ENCODE measurements at regions not wholly inside any gene's neighbourhood (a gene's known extent, or its start where the extent isn't known, plus 50 kb on each side); places are given as distances from the start of the nearest gene placed in this dataset.
"Not testable (repeated sequence)": the region's sequence is repeated elsewhere in the genome, so short reads cannot be mapped to it uniquely, and the experiment has no call there.

DNA sequence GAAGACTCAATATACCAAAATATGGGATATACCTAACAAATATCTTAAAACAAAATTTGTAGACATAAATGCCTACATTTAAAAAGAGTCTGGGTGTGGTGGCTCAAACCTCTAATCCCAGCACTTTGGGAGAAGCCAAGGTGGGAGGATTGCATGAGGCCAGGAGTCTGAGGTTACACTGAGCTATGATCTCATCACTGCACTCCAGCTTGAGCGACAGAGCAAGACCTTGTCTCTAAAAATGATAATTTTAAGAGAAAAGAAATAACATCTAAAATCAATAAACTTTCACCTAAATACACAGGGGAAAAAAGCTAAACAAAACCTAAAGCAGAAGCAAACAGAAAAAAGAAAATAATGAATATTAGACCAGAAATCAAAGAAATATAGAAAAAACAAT, 102.7 kb upstream of the PBX1 start:
- intact Hi-C loops (cut with DNase I, micrococcal nuclease) = no loop called here
- H3K27me3 Mint-ChIP-seq = no peaks in the 10 kb centered on the region
- CTCF ChIA-PET = no interaction called here
- DNase-seq (no peak), ATAC-seq (no peak)
- H3K4me3 Mint-ChIP-seq = no peak overlapping the region
- POLR2A ChIA-PET = no interaction called here
- no peaks in the 10 kb centered on the region for H3K36me3 Mint-ChIP-seq (ENCODE audit: low read depth)
- H3K9me3 Mint-ChIP-seq (ENCODE audit: low read depth) = peaks cover 10% of the 10 kb centered on the region
- H3K4me1 Mint-ChIP-seq = no peaks in the 10 kb centered on the region
- H3K27ac Mint-ChIP-seq = no peak overlapping the region

DNA sequence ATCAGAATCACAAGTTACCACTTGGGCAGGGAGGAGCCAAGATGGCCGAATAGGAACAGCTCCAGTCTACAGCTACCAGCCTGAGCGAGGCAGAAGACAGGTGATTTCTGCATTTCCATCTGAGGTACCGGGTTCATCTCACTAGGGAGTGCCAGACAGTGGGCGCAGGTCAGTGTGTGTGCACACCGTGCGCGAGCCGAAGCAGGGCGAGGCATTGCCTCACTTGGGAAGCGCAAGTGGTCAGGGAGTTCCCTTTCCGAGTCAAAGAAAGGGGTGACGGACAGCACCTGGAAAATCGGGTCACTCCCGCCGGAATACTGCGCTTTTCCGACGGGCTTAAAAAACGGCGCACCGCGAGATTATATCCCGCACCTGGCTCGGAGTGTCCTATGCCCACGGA, 99.8 kb upstream of the PBX1 start:
- H3K27ac Mint-ChIP-seq; intact Hi-C loops (cut with DNase I, micrococcal nuclease); H3K36me3 Mint-ChIP-seq (ENCODE audit: low read depth); ATAC-seq; POLR2A ChIA-PET; H3K9me3 Mint-ChIP-seq (ENCODE audit: low read depth); CTCF ChIA-PET; H3K27me3 Mint-ChIP-seq; H3K4me1 Mint-ChIP-seq; H3K4me3 Mint-ChIP-seq; DNase-seq: not testable (repeated sequence)

DNA sequence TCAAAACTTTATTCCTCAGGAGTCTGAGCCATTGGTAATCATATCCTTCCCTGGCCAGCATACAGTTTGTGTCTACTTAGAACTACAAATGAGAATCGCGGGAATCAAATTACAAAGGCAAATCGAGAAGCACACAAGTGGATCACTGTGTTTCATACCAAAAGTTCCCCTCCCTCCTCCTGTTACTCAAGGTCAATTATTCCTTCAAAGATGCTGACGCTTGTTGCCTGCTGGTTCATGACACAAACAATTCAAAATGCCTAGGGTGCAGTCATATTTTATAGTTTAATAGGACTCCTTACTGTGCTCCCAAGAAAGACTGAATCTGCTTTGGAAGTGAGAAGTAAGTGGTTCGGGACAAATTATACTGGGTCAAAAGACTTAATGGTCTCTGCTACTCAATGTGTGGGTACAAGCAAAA, 93.0 kb upstream of the PBX1 start:
- ATAC-seq = no peak
- intact Hi-C loops (cut with DNase I, micrococcal nuclease) = no loop called here
- DNase-seq = no peak
- H3K36me3 Mint-ChIP-seq (ENCODE audit: low read depth) = no peaks in the 10 kb centered on the region
- no peak overlapping the region for H3K4me3 Mint-ChIP-seq
- ChIA-PET POLR2A (no interaction called here), CTCF (no interaction called here)
- peaks cover 9% of the 10 kb centered on the region for H3K9me3 Mint-ChIP-seq (ENCODE audit: low read depth)
- no peaks in the 10 kb centered on the region for H3K27me3 Mint-ChIP-seq
- no peaks in the 10 kb centered on the region for H3K4me1 Mint-ChIP-seq
- no peak overlapping the region for H3K27ac Mint-ChIP-seq

DNA sequence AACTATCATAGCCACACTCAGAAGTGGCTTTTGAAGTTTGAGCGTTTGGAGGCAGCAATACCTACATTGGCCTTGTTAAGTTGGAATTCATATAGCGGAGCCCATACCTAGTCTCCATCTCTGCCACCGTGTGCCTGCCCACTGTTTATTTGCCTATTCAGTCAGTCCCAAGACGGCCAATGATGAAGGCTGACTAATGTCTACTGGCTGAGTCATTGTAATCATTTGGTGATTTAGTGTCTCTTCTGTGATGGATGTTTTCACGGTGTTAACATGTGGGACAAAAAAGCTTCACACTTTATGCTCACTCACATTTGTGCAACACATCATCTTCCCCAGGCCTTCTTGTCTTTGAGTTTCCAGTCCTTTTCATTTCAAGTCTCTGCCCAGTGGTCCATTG, 92.6 kb upstream of the PBX1 start:
- no peak overlapping the region for H3K27ac Mint-ChIP-seq

DNA sequence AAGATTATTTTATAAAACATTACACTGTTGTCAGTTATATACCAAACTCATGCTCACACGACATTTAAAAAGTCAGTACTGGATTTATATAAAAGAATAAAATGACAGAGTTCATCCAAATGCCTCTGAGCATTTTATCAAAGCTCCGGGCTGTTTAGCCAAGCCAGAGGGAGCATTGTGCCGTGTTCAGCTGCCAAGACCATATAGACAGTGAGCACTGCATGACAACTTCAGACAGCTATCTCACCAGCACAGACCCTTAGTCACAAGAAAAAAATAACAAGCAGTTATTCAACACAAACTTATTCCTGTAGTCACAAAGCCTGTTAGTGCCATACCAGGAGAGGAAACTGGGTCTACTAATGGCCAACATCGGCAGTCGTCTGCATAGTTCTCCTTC, 88.0 kb upstream of the PBX1 start:
- Mint-ChIP-seq H3K27me3 (no peaks in the 10 kb centered on the region), H3K27ac (no peak overlapping the region), H3K4me3 (no peak overlapping the region), H3K4me1 (no peaks in the 10 kb centered on the region), H3K36me3 (ENCODE audit: low read depth) (no peaks in the 10 kb centered on the region), H3K9me3 (ENCODE audit: low read depth) (peaks cover 11% of the 10 kb centered on the region)
- intact Hi-C loops (cut with DNase I, micrococcal nuclease) = no loop called here
- no peak for DNase-seq
- ChIA-PET CTCF (no interaction called here), POLR2A (no interaction called here)
- ATAC-seq = no peak

More for the DNA sequence above, 92.6 kb upstream of the PBX1 start:
- intact Hi-C loops (cut with DNase I, micrococcal nuclease) = no loop called here
- Mint-ChIP-seq H3K4me1 (no peaks in the 10 kb centered on the region), H3K9me3 (ENCODE audit: low read depth) (peaks cover 7% of the 10 kb centered on the region), H3K36me3 (ENCODE audit: low read depth) (no peaks in the 10 kb centered on the region), H3K4me3 (no peak overlapping the region), H3K27me3 (no peaks in the 10 kb centered on the region)
- ATAC-seq (no peak), DNase-seq (no peak)
- ChIA-PET CTCF (no interaction called here), POLR2A (no interaction called here)

DNA sequence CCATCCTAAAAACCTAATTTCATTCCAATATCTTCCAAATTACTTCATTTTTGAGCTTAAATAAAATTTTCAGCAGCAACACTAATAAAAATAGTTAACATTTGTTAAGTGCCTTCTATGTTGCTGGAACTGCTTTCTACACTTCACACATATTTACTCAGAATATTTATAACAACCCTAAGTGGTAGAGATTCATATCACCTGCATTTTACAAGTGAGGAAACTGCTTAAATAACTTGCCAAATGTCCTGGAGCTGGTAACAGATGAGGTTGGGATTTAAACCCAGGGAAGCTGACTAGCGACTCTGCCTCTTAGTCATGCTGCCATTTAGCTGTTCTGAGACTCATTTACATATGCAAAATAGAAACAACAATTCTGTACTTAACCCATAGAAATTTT, 86.1 kb upstream of the PBX1 start:
- no peak overlapping the region for H3K4me3 Mint-ChIP-seq
- DNase-seq = no peak
- no peaks in the 10 kb centered on the region for H3K36me3 Mint-ChIP-seq (ENCODE audit: low read depth)
- no peaks in the 10 kb centered on the region for H3K4me1 Mint-ChIP-seq
- POLR2A ChIA-PET = no interaction called here
- no peaks in the 10 kb centered on the region for H3K27me3 Mint-ChIP-seq
- CTCF ChIA-PET = no interaction called here
- peaks cover 11% of the 10 kb centered on the region for H3K9me3 Mint-ChIP-seq (ENCODE audit: low read depth)
- intact Hi-C loops (cut with DNase I, micrococcal nuclease) = no loop called here
- ATAC-seq = no peak
- no peak overlapping the region for H3K27ac Mint-ChIP-seq

DNA sequence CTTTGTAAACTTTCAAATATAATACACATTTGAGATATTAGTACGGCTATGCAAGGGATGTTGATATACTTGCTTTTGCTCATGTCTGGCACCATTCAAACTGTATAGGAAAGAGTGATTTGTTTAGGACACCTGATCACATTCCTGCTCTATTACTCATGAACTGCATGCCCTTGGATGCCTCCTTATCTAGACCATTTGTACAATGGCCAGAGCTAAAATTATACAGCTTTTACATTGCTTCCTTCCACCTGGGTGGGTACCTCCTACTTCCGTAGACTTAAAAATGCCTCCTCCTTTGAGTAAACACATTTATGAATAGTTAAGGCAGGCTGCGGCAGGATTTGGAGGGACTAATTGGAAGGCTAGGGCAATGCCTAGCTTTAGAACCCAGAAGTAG, 85.4 kb upstream of the PBX1 start:
- intact Hi-C loops (cut with DNase I, micrococcal nuclease) = no loop called here
- Mint-ChIP-seq H3K27me3 (no peaks in the 10 kb centered on the region), H3K4me3 (no peak overlapping the region), H3K9me3 (ENCODE audit: low read depth) (peaks cover 11% of the 10 kb centered on the region), H3K4me1 (no peaks in the 10 kb centered on the region), H3K36me3 (ENCODE audit: low read depth) (no peaks in the 10 kb centered on the region), H3K27ac (no peak overlapping the region)
- ChIA-PET CTCF (no interaction called here), POLR2A (no interaction called here)
- ATAC-seq = no peak
- DNase-seq = no peak

DNA sequence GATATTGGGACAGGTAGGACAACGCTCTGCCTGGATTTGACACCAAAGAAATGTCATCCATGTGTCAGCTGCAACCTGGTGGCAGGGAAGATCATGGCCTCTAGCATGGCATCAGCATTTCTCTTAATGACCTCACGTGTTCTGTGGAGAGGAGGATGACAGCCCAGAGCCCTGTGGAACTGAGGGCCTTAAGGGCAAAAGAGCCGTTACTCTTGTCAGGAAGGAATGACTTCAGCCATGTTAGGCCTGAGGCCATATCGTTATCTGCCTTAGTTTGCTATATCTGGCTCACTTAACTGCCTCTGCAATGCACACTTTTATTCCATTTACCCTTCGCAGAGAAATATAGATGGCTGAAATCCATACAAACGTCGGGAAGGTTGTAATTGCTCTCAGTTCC, 83.2 kb upstream of the PBX1 start:
- ATAC-seq (no peak), DNase-seq (no peak)

DNA sequence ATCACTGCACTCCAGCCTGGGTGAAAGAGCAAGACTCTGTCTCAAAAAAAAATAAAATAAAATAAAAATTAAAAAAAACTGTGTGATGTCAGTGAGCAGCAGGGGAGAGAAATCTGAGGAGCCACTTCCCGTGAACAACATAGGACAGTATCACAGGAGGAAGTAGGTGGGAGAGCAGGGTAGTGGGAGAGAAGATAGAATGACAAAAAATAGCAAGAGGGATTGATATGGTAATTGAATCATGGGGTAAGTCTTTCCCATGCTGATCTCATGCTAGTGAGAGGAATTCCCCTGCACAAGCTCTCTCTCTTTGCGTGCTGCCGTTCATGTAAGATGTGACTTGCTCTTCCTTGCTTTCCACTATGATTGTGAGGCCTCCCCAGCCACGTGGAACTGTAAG, 81.6 kb upstream of the PBX1 start:
- no peaks in the 10 kb centered on the region for H3K27me3 Mint-ChIP-seq
- H3K9me3 Mint-ChIP-seq (ENCODE audit: low read depth) = peaks cover 4% of the 10 kb centered on the region
- ATAC-seq (no peak), DNase-seq (no peak)
- intact Hi-C loops (cut with DNase I, micrococcal nuclease) = no loop called here
- no peak overlapping the region for H3K27ac Mint-ChIP-seq
- no peaks in the 10 kb centered on the region for H3K4me1 Mint-ChIP-seq
- ChIA-PET CTCF (no interaction called here), POLR2A (no interaction called here)
- H3K36me3 Mint-ChIP-seq (ENCODE audit: low read depth) = no peaks in the 10 kb centered on the region
- H3K4me3 Mint-ChIP-seq = no peak overlapping the region

More for the DNA sequence above, 83.2 kb upstream of the PBX1 start:
- ChIA-PET POLR2A (no interaction called here), CTCF (no interaction called here)
- Mint-ChIP-seq H3K27me3 (no peaks in the 10 kb centered on the region), H3K4me1 (no peaks in the 10 kb centered on the region), H3K4me3 (no peak overlapping the region), H3K9me3 (ENCODE audit: low read depth) (peaks cover 4% of the 10 kb centered on the region), H3K36me3 (ENCODE audit: low read depth) (no peaks in the 10 kb centered on the region), H3K27ac (no peak overlapping the region)
- intact Hi-C loops (cut with DNase I, micrococcal nuclease) = no loop called here

DNA sequence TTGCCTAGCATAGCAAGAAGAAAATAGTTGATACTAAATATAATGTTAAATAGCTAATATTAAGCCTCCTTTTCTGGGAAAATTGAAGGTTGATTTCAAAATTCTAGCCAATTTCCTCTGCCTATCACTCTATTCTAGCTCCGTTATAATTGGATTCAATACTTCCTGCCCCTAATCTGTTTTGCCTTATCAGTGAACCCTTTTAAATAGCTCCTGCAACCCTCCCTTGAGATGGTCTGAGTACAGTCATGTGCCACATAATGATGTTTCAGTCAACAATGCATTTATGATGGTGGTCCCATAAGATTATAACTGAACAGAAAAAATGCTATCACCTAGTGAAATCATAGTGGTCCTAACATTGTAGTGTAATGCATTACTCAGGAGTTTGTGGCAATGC, 79.7 kb upstream of the PBX1 start:
- Mint-ChIP-seq H3K36me3 (ENCODE audit: low read depth) (no peaks in the 10 kb centered on the region), H3K4me3 (no peak overlapping the region)
- CTCF ChIA-PET = interaction anchor here (0.6 kb wide), 1 partner anchor 545 kb away, joined by 3 read pairs; no protein-coding TSS in a partner anchor

DNA sequence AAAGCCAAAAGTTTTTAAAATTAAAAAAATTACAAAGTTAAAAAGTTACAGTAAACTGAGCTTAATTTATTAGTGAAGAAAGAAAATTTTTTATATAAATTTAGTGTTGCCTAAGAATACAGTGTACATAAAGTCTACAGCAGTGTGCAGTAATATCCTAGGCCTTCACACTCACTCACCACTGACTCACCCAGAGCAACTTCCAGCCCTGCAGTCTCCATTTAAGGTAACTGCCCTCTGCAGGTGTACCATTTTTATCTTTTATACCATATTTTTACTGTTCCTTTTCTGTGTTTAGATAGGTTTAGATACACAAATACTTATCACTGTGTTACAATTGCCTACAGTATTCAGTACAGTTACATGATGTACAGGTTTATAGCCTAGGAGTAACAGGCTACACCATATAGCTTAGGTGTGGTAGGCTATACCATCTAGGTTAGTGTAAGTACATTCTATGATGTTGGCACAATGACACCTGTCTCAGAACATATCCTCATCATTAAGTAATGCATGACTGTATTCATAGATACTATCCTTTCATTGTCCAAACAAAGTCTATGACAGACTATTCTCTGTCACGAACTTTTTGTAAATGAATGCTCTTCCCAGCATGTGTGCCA, 78.6 kb upstream of the PBX1 start:
- Mint-ChIP-seq H3K27me3 (no peaks in the 10 kb centered on the region), H3K4me3 (no peak overlapping the region), H3K4me1 (no peaks in the 10 kb centered on the region), H3K27ac (no peak overlapping the region), H3K36me3 (ENCODE audit: low read depth) (no peaks in the 10 kb centered on the region), H3K9me3 (ENCODE audit: low read depth) (no peaks in the 10 kb centered on the region)
- ChIA-PET POLR2A (no interaction called here), CTCF (no interaction called here)
- no peak for DNase-seq
- intact Hi-C loops (cut with DNase I, micrococcal nuclease) = no loop called here
- no peak for ATAC-seq

More for the DNA sequence above, 79.7 kb upstream of the PBX1 start:
- POLR2A ChIA-PET = no interaction called here
- H3K27ac Mint-ChIP-seq = no peak overlapping the region
- ATAC-seq (no peak), DNase-seq (no peak)
- intact Hi-C loops (cut with DNase I, micrococcal nuclease) = no loop called here
- no peaks in the 10 kb centered on the region for H3K27me3 Mint-ChIP-seq
- H3K9me3 Mint-ChIP-seq (ENCODE audit: low read depth) = peaks cover 3% of the 10 kb centered on the region
- no peaks in the 10 kb centered on the region for H3K4me1 Mint-ChIP-seq

DNA sequence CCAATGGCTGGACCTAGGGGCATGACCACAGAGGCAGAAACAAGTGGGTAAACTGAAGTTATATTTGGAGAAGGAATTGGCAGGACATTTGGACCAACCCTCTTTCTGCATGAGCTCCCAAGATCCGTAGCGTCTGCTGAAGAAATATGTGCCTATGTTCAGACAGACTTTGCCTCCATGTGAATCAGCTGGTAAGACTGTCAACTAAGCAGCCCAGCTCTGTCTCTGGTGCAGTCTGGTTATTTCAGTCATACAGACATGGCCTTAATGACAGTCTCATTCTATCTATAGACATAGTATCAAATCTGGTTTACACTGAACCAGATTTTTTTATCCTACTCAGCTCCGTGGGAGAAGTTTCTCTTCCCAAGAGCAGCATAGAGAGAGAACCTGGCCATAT, 63.1 kb upstream of the PBX1 start:
- H3K4me3 Mint-ChIP-seq = no peak overlapping the region
- POLR2A ChIA-PET = no interaction called here
- DNase-seq (no peak), ATAC-seq (no peak)
- CTCF ChIA-PET = no interaction called here
- no peaks in the 10 kb centered on the region for H3K27me3 Mint-ChIP-seq
- intact Hi-C loops (cut with DNase I, micrococcal nuclease) = no loop called here
- H3K4me1 Mint-ChIP-seq = no peaks in the 10 kb centered on the region
- peaks cover 3% of the 10 kb centered on the region for H3K9me3 Mint-ChIP-seq (ENCODE audit: low read depth)
- H3K36me3 Mint-ChIP-seq (ENCODE audit: low read depth) = no peaks in the 10 kb centered on the region
- no peak overlapping the region for H3K27ac Mint-ChIP-seq

DNA sequence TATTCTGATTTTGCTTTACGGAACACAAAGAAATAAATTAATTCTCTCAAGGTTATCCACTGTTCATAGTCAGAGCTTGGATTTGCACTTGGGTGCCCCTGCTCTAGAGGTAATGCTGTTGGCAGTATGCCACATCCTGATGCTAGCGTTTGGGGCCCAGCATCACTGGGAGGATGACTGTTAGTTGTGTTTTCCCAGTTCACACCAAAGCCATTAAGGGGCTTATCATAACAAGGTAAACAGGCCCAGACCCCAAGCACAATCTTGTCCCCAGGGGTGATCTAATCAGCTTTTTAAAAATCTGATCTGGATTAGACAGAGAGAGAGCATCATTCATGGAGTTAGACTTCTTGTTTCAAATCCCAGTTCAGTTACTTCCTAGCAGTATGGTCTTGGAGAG, 60.2 kb upstream of the PBX1 start:
- no peak overlapping the region for H3K4me3 Mint-ChIP-seq
- intact Hi-C loops (cut with DNase I, micrococcal nuclease) = no loop called here
- no peak overlapping the region for H3K27ac Mint-ChIP-seq
- ATAC-seq (no peak), DNase-seq (no peak)
- peaks cover 9% of the 10 kb centered on the region for H3K9me3 Mint-ChIP-seq (ENCODE audit: low read depth)
- H3K36me3 Mint-ChIP-seq (ENCODE audit: low read depth) = no peaks in the 10 kb centered on the region
- no peaks in the 10 kb centered on the region for H3K4me1 Mint-ChIP-seq
- H3K27me3 Mint-ChIP-seq = no peaks in the 10 kb centered on the region
- CTCF ChIA-PET = interaction anchor here (0.7 to 0.8 kb wide), 2 partner anchors 44 to 878 kb away, joined by 3 read pairs; no protein-coding TSS in a partner anchor
- POLR2A ChIA-PET = no interaction called here

Measured in activated CD4-positive, alpha-beta T cell treated with anti-CD3 and anti-CD28 coated beads for 36 hours (primary cell).